HCT116 (cell line): ENCODE measurements at regions not wholly inside any gene's neighbourhood (a gene's known extent, or its start where the extent isn't known, plus 50 kb on each side); places are given as distances from the start of the nearest gene placed in this dataset.
"Not testable (repeated sequence)": the region's sequence is repeated elsewhere in the genome, so short reads cannot be mapped to it uniquely, and the experiment has no call there.

ENCODE experiments used
- ATAC-seq: fragments of 200-7000 bp; cut with Tn5 transposase; 2 replicates; pipeline ENCODE4 v1.9.1; 2020; ENCODE audit warnings: mild to moderate bottlenecking, moderate library complexity
- BruUV-seq: library from RNA; stranded (reverse); fragments of 400-500 nt; replicated peaks from 2 replicates; lab custom pipeline; 2021; lab: Mats Ljungman, UMichigan
- CTCF ChIA-PET: fragments of 300-600 bp; sonication (Branson Sonifier 250); formaldehyde crosslinking; loops from one replicate; lab custom pipeline; 2021; ENCODE audit warnings: antibody characterized with exemption; lab: Charles Lee
- POLR2A ChIA-PET: fragments of 300-600, 350-600 bp; sonication (Branson Sonifier 250); formaldehyde crosslinking; loops from one replicate; lab custom pipeline; 2021; ENCODE audit warnings: antibody characterized with exemption; lab: Charles Lee
- RAD21 ChIA-PET, 2 experiments: fragments of 300-600 bp; sonication (Branson Sonifier 250); formaldehyde crosslinking; loops; one replicate each; lab custom pipeline; 2023; ENCODE audit warnings: low total read pairs in 2 of 2; ENCODE audit not compliant: uncharacterized antibody in 2 of 2, unreplicated experiment in 2 of 2, low non-redundant PET in 1 of 2; lab: Charles Lee
- DNase-seq: peaks from one replicate; pipeline ENCODE4 v3.0.0-alpha.2; 2010; ENCODE audit warnings: low read depth, low spot score
- H2AFZ ChIP-seq: fragments of 200-600 bp; shearing (Covaris generic), sonication (generic); 2 replicates; pipeline ENCODE4 v1.6.1; 2017; ENCODE audit warnings: low read depth, mixed run types, mixed read lengths, antibody characterized with exemption, low read length; ENCODE audit not compliant: poor library complexity, severe bottlenecking
- H3K27ac ChIP-seq: 2 replicates; pipeline ENCODE4 v1.5.1; 2012; ENCODE audit warnings: low read depth, low read length
- H3K27me3 ChIP-seq: fragments of 200-600 bp; sonication (generic); 2 replicates; pipeline ENCODE4 v1.6.1; 2016; ENCODE audit warnings: mixed run types, low read length, mixed read lengths; ENCODE audit not compliant: insufficient read depth
- H3K36me3 ChIP-seq, 2 experiments: fragments of 200-500 bp in 1 of 2; fragments of 200-600 bp in 1 of 2; sonication (Bioruptor generic) in 1 of 2; sonication (generic) in 1 of 2; 2 replicates each; pipeline versions ENCODE4 v1.5.1 to v1.6.1; 2014 to 2016; ENCODE audit warnings: low read length in 2 of 2, inconsistent platforms in 1 of 2, mixed read lengths in 1 of 2, mixed run types in 1 of 2; ENCODE audit not compliant: insufficient read depth in 2 of 2, control insufficient read depth in 1 of 2
- H3K4me1 ChIP-seq, 2 experiments: fragments of 200-600 bp in 1 of 2; sonication (generic) in 1 of 2; 2 replicates each; pipeline versions ENCODE4 v1.5.1 to v1.6.1; 2012 to 2017; ENCODE audit warnings: low read length in 2 of 2, inconsistent platforms in 1 of 2, mild to moderate bottlenecking in 1 of 2, mixed read lengths in 1 of 2, mixed run types in 1 of 2, moderate library complexity in 1 of 2; ENCODE audit not compliant: insufficient read depth in 2 of 2, control insufficient read depth in 1 of 2
- H3K4me2 ChIP-seq: fragments of 200-600 bp; sonication (generic); 2 replicates; pipeline ENCODE4 v1.6.1; 2017; ENCODE audit warnings: mixed run types, low read length, mixed read lengths
- H3K4me3 ChIP-seq, 2 experiments: fragments of 200-600 bp in 1 of 2; sonication (generic) in 1 of 2; replicated peaks in 1 of 2; 2 replicates each; pipeline ENCODE4 v1.5.1; 2011 to 2016; ENCODE audit warnings: low read length in 2 of 2, control low read depth in 1 of 2, low read depth in 1 of 2, mild to moderate bottlenecking in 1 of 2, mixed read lengths in 1 of 2, mixed run types in 1 of 2
- H3K79me2 ChIP-seq: fragments of 200-600 bp; sonication (generic); 2 replicates; pipeline ENCODE4 v1.6.1; 2017; ENCODE audit warnings: mild to moderate bottlenecking, mixed run types, low read length, moderate library complexity, mixed read lengths; ENCODE audit not compliant: insufficient read depth
- H3K9ac ChIP-seq: fragments of 200-600 bp; sonication (generic); 2 replicates; pipeline ENCODE4 v1.6.1; 2016; ENCODE audit warnings: low read length, mixed read lengths
- H3K9me2 ChIP-seq: fragments of 200-600 bp; sonication (generic), shearing (Covaris generic); 2 replicates; pipeline ENCODE4 v1.6.1; 2017; ENCODE audit warnings: mixed run types, mild to moderate bottlenecking, moderate library complexity; ENCODE audit not compliant: insufficient read depth
- H3K9me3 ChIP-seq, 2 experiments: fragments of 200-500 bp in 1 of 2; fragments of 200-600 bp in 1 of 2; sonication (Bioruptor generic) in 1 of 2; sonication (generic) in 1 of 2; 2 replicates each; pipeline ENCODE4 v1.6.1; 2014 to 2017; ENCODE audit warnings: low read length in 2 of 2, mixed read lengths in 2 of 2, inconsistent platforms in 1 of 2, low read depth in 1 of 2, mild to moderate bottlenecking in 1 of 2, mixed run types in 1 of 2, moderate library complexity in 1 of 2; ENCODE audit not compliant: control insufficient read depth in 1 of 2, insufficient read depth in 1 of 2
- H4K20me1 ChIP-seq: fragments of 200-600 bp; sonication (generic), shearing (Covaris generic); 2 replicates; pipeline ENCODE4 v1.6.1; 2017; ENCODE audit warnings: mixed run types, mild to moderate bottlenecking, moderate library complexity; ENCODE audit not compliant: insufficient read depth
- EGR1 ChIP-seq: IDR thresholded peaks from 2 replicates; pipeline ENCODE4 v1.6.1; 2012; ENCODE audit warnings: low read depth
- JUND ChIP-seq: IDR thresholded peaks from 2 replicates; pipeline ENCODE4 v1.6.1; 2012
- POLR2AphosphoS5 ChIP-seq: IDR thresholded peaks from 2 replicates; pipeline ENCODE4 v1.6.1; 2011; ENCODE audit warnings: mild to moderate bottlenecking, low read depth, low read length, moderate library complexity
- SIN3A ChIP-seq: IDR thresholded peaks from 2 replicates; pipeline ENCODE4 v1.6.1; 2012; ENCODE audit warnings: low read depth
- intact Hi-C: fragments of 100-400 bp; cut with micrococcal nuclease; formaldehyde crosslinking; loops from 2 replicates; pipeline ENCODE4 v1.10.0; 2022
- TF ChIP-seq, protein P1 (sequence below), 3 experiments: fragments of 200-600 bp in 1 of 3; sonication (generic) in 1 of 3; IDR thresholded peaks in 2 of 3; conservative IDR thresholded peaks in 1 of 3; 2 replicates each; pipeline ENCODE4 v1.5.1; 2012 to 2017; ENCODE audit warnings: low read depth in 2 of 3, low read length in 2 of 3, antibody characterized with exemption in 1 of 3, borderline replicate concordance in 1 of 3, control low read depth in 1 of 3, mild to moderate bottlenecking in 1 of 3, mixed read lengths in 1 of 3, mixed run types in 1 of 3, moderate library complexity in 1 of 3; ENCODE audit not compliant: insufficient read depth in 1 of 3
- TF ChIP-seq, protein P2 (sequence below): IDR thresholded peaks from 2 replicates; pipeline ENCODE4 v1.6.1; 2012; ENCODE audit warnings: low read depth

DNA sequence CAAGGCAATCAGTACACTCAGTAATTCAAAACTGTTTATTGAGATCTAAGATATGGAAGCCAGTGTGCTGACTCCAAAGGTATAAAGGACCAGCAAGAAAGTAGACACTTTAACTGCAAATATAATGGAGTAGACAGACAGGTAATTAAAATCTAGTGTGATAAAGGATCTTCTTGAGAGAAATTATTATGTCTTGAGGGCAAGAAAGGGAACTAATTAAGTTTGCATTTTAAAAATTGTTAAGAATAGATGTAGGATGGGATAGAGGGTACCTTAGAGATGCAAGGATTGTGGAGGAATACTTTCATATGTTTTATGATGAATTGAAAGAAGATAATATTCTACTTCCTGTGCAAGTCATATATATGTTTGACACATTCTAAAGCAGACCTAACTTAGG is 825.3 kb downstream of the LTN1 start:
- ChIA-PET POLR2A (no interaction called here), CTCF (no interaction called here), RAD21 (no interaction called here)
- no peak overlapping the region for H3K9ac ChIP-seq
- BruUV-seq, result no TSS peak
- no peak for DNase-seq
- H3K36me3 ChIP-seq, result no peaks in the 10 kb centered on the region
- no peak overlapping the region for H3K4me2 ChIP-seq
- no peaks in the 10 kb centered on the region for H3K9me2 ChIP-seq
- peaks cover 7 to 9% of the 10 kb centered on the region in 2 experiments; a peak in 3 of 4 replicates for H3K9me3 ChIP-seq
- no peak for ATAC-seq
- no peaks in the 10 kb centered on the region for H3K79me2 ChIP-seq
- H4K20me1 ChIP-seq, result no peaks in the 10 kb centered on the region; the same call in 1 of the 2 replicates
- no peaks in the 10 kb centered on the region for H3K27me3 ChIP-seq
- H3K4me1 ChIP-seq, result no peaks in the 10 kb centered on the region
- TF ChIP-seq SIN3A (no peak), POLR2AphosphoS5 (no peak), JUND (no peak), EGR1 (no peak)
- TF ChIP-seq, protein P1, sequence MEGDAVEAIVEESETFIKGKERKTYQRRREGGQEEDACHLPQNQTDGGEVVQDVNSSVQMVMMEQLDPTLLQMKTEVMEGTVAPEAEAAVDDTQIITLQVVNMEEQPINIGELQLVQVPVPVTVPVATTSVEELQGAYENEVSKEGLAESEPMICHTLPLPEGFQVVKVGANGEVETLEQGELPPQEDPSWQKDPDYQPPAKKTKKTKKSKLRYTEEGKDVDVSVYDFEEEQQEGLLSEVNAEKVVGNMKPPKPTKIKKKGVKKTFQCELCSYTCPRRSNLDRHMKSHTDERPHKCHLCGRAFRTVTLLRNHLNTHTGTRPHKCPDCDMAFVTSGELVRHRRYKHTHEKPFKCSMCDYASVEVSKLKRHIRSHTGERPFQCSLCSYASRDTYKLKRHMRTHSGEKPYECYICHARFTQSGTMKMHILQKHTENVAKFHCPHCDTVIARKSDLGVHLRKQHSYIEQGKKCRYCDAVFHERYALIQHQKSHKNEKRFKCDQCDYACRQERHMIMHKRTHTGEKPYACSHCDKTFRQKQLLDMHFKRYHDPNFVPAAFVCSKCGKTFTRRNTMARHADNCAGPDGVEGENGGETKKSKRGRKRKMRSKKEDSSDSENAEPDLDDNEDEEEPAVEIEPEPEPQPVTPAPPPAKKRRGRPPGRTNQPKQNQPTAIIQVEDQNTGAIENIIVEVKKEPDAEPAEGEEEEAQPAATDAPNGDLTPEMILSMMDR (IDR thresholded peaks at IDR 0.05 in 2 of 3, conservative IDR thresholded peaks at IDR 0.05 in 1 of 3; ENCODE audit: borderline replicate concordance in 1 of 3, insufficient read depth in 1 of 3, low read depth in 2 of 3, low read length in 2 of 3), result no peak
- TF ChIP-seq, protein P2, sequence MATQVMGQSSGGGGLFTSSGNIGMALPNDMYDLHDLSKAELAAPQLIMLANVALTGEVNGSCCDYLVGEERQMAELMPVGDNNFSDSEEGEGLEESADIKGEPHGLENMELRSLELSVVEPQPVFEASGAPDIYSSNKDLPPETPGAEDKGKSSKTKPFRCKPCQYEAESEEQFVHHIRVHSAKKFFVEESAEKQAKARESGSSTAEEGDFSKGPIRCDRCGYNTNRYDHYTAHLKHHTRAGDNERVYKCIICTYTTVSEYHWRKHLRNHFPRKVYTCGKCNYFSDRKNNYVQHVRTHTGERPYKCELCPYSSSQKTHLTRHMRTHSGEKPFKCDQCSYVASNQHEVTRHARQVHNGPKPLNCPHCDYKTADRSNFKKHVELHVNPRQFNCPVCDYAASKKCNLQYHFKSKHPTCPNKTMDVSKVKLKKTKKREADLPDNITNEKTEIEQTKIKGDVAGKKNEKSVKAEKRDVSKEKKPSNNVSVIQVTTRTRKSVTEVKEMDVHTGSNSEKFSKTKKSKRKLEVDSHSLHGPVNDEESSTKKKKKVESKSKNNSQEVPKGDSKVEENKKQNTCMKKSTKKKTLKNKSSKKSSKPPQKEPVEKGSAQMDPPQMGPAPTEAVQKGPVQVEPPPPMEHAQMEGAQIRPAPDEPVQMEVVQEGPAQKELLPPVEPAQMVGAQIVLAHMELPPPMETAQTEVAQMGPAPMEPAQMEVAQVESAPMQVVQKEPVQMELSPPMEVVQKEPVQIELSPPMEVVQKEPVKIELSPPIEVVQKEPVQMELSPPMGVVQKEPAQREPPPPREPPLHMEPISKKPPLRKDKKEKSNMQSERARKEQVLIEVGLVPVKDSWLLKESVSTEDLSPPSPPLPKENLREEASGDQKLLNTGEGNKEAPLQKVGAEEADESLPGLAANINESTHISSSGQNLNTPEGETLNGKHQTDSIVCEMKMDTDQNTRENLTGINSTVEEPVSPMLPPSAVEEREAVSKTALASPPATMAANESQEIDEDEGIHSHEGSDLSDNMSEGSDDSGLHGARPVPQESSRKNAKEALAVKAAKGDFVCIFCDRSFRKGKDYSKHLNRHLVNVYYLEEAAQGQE, result no peak
- no peak overlapping the region for H3K4me3 ChIP-seq
- H3K27ac ChIP-seq, result no peak overlapping the region
- intact Hi-C loops, result no loop called here
- no peak overlapping the region for H2AFZ ChIP-seq

- ATAC-seq, H3K9me2 ChIP-seq, H3K27ac ChIP-seq, H3K9ac ChIP-seq, H3K79me2 ChIP-seq, RAD21 ChIA-PET, H3K27me3 ChIP-seq, H3K9me3 ChIP-seq, H3K4me1 ChIP-seq, BruUV-seq, CTCF ChIA-PET, H3K4me3 ChIP-seq, DNase-seq, H3K4me2 ChIP-seq, H4K20me1 ChIP-seq, POLR2A ChIA-PET, H3K36me3 ChIP-seq, H2AFZ ChIP-seq, intact Hi-C loops: not testable (repeated sequence)
Measured at GRCh38 chr21:28164519-28164918, 828.2 kb downstream of the LTN1 start.

GRCh38 chr21:28162052-28162451 is 830.6 kb downstream of the LTN1 start:
- H3K36me3 ChIP-seq, H3K9ac ChIP-seq, H3K4me2 ChIP-seq, H3K27ac ChIP-seq, H4K20me1 ChIP-seq, RAD21 ChIA-PET, intact Hi-C loops, BruUV-seq, H3K4me3 ChIP-seq, H2AFZ ChIP-seq, CTCF ChIA-PET, H3K4me1 ChIP-seq, H3K79me2 ChIP-seq, H3K9me2 ChIP-seq, DNase-seq, POLR2A ChIA-PET, H3K27me3 ChIP-seq, ATAC-seq: not testable (repeated sequence)
- H3K9me3 ChIP-seq, result peaks cover 9 to 11% of the 10 kb centered on the region in 2 experiments; a peak in 2 of 4 replicates
